ENCODE measurements at regions not wholly inside any gene's neighbourhood (a gene's known extent, or its start where the extent isn't known, plus 50 kb on each side); places are given as distances from the start of the nearest gene placed in this dataset.

DNA sequence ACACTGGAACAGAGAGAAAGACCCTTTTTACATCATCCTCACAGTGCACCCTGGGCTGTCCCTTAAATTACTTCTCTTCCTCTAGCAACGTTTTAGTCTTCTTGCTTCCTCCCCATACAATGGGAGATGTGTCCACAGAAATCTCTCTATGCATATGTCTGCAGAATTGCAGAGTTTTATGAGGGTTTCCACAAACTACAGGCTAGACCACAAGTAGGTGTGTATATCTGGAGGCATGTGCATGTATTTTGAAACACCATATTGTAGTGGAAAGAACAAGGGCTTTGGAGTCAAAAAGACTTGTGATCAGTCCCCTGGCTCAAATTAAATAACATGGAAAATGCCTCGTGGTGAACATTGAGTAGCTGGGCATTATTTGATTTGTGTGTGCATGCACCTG lies 121.3 kb upstream of the IPO9 start:
- no peak for DNase-seq (ENCODE audit: low spot score)
- TF ChIP-seq CTCF (IDR thresholded peaks at IDR 0.05; ENCODE audit: extremely low read depth, missing control alignments): no peak

DNA sequence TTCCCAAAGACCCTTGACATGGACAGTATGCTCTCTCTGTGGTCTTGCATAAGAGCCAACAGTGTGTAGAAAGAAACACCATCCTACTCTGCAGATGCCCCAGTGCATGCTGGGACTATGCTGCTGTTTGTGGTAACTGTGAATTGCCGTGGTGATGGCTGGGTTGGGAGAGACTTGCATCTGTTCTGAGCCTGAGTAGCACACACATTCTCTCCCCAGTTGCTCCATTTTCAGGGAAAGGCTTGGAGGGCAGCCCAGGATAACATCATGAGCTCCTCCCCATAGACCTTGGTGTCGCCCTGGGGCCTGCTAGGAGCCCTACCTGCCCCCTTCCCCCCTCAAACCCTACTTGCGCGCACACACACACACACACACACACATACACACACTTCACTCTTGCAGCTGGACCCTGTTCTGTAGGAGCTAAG lies 120.9 kb upstream of the IPO9 start:
- DNase-seq (ENCODE audit: low spot score): no peak
- no peak for TF ChIP-seq CTCF (IDR thresholded peaks at IDR 0.05; ENCODE audit: extremely low read depth, missing control alignments)

- DNase-seq (ENCODE audit: low spot score): no peak
- TF ChIP-seq CTCF (IDR thresholded peaks at IDR 0.05; ENCODE audit: extremely low read depth, missing control alignments): no peak
Observed at GRCh38 chr1:201708691-201709090, 120.3 kb upstream of the IPO9 start.

DNA sequence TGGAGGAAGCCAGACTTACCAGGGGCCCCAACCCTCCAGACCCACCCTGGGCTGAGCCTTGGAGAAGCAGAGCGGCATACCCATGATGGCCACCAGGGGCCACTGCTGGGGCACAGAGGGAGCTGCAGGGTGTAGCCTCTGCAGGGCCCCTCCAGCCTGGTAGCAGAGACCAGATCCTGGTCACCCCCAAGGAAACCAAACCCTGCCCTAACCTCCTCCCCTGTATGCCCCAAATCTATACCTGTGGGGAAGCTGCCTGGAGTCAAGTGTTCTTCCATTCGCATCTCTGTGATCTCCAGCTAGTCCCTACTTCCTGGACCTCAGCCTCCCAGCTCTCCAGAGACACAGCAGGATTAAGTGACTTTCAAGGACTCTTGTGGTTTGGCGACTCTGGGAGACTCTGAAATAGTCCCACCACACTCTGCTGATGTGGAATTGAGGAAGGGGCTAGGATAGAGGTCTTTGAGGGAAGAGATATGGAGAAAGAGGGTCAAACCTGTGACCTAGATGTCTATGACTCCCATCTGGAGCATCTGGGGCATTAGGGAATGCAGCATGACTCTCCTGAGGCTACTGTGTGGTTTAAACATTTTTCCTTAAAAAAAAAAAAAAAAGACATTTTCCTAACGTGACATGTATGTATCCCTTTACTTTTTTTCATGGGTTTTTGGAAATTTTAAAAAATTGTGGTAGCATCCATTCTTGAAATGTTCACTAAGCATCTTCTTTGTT lies 119.2 kb upstream of the IPO9 start:
- peak; percentile 76 for TF ChIP-seq CTCF (IDR thresholded peaks at IDR 0.05; ENCODE audit: extremely low read depth, missing control alignments)
- peak; percentile 74 for DNase-seq (ENCODE audit: low spot score)

DNA sequence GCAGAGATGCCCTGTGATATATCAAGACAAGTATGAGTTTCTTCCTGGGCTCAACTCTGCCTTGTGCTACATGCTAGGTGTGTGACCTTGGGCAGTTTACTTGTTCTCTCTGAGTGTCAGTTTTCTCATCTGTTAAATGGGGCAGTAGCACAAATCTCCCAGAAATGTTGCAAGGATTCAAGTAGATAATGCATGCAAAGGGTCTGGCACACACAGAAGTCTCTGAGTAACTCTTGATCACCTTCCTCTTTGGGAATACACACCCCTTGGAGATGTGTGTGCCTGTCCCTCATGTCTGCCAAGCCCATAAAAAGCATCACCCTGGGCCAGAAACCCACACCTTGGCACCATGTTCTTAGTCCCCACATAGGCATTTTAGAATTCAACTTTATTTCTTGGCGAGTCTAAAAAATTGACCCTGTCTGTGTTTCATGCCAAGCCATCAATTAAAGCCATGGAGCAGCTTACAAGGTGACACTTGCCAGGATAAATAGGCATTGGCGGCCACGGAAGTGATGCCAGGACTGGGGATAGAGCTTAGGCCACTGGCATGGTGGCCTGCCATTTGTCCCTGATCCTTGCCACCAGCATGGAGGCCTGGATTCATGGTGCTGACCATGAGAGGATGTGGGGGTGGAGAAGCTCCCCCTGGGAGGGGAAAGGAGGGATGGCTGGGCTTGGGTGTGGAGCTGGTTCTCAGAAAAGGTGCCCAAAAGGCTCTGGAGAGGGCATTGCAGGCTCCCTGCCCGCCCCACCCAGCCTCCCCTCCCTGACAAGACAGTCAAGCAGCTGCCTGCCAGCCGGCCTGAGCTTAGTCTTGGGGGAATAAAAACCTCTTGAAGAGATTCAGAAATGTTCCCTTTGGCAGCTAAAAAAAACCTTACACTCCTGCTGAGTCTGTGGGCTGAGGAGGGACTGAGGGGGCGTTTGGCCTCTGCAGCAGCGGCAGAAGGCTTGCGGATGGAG lies 118.0 kb upstream of the IPO9 start:
- DNase-seq (ENCODE audit: low spot score): no peak

GRCh38 chr1:201711811-201712210 lies 117.1 kb upstream of the IPO9 start:
- TF ChIP-seq CTCF (IDR thresholded peaks at IDR 0.05; ENCODE audit: extremely low read depth, missing control alignments): no peak
- no peak for DNase-seq (ENCODE audit: low spot score)

More for the DNA sequence above, 118.0 kb upstream of the IPO9 start:
- no peak for TF ChIP-seq CTCF (IDR thresholded peaks at IDR 0.05; ENCODE audit: extremely low read depth, missing control alignments)

All from GM20000 (cell line).